DOHH2 (cell line): ENCODE measurements at regions not wholly inside any gene's neighbourhood (a gene's known extent, or its start where the extent isn't known, plus 50 kb on each side); places are given as distances from the start of the nearest gene placed in this dataset.

ENCODE experiments used
- H3F3A ChIP-seq: fragments of 200-600 bp; sonication (generic), shearing (Covaris generic); 2 replicates; pipeline ENCODE4 v1.6.0; 2016; ENCODE audit warnings: antibody characterized with exemption, mild to moderate bottlenecking; ENCODE audit not compliant: control insufficient read depth, insufficient read depth
- H3K27ac ChIP-seq: fragments of 200-600 bp; sonication (generic); 2 replicates; pipeline ENCODE4 v1.5.1; 2014; ENCODE audit warnings: low read depth, mild to moderate bottlenecking, low read length, moderate library complexity
- H3K27me3 ChIP-seq: fragments of 200-600 bp; sonication (generic); 2 replicates; pipeline ENCODE4 v1.6.1; 2014; ENCODE audit warnings: mild to moderate bottlenecking, low read length, mixed read lengths; ENCODE audit not compliant: control insufficient read depth
- H3K36me3 ChIP-seq: fragments of 200-600 bp; sonication (generic); 2 replicates; pipeline ENCODE4 v1.6.1; 2014; ENCODE audit warnings: mild to moderate bottlenecking, low read length, moderate library complexity, mixed read lengths; ENCODE audit not compliant: control insufficient read depth
- H3K4me1 ChIP-seq: fragments of 200-600 bp; sonication (generic); 2 replicates; pipeline ENCODE4 v1.6.1; 2014; ENCODE audit warnings: mild to moderate bottlenecking, low read length, mixed read lengths; ENCODE audit not compliant: control insufficient read depth
- H3K4me2 ChIP-seq: fragments of 200-600 bp; sonication (generic); 2 replicates; pipeline ENCODE4 v1.6.0; 2014; ENCODE audit warnings: mild to moderate bottlenecking, low read length, moderate library complexity
- H3K4me3 ChIP-seq: fragments of 200-600 bp; sonication (generic); 2 replicates; pipeline ENCODE4 v1.5.1; 2014; ENCODE audit warnings: mild to moderate bottlenecking, low read length, mixed read lengths
- H3K79me2 ChIP-seq: fragments of 200-600 bp; sonication (generic); 2 replicates; pipeline ENCODE4 v1.6.1; 2014; ENCODE audit warnings: mild to moderate bottlenecking, low read length, mixed read lengths; ENCODE audit not compliant: control insufficient read depth
- H3K9me2 ChIP-seq: fragments of 200-600 bp; sonication (generic); replicated peaks from 2 replicates; pipeline ENCODE4 v1.6.1; 2014; ENCODE audit warnings: mild to moderate bottlenecking, low read length, mixed read lengths; ENCODE audit not compliant: control insufficient read depth
- H3K9me3 ChIP-seq: fragments of 200-600 bp; sonication (generic); 2 replicates; pipeline ENCODE4 v1.6.1; 2014; ENCODE audit warnings: antibody characterized with exemption, low read length, mixed read lengths; ENCODE audit not compliant: control insufficient read depth, insufficient read depth
- H4K20me1 ChIP-seq: fragments of 200-600 bp; sonication (generic); 2 replicates; pipeline ENCODE4 v1.6.0; 2014; ENCODE audit warnings: low read depth, mild to moderate bottlenecking, antibody characterized with exemption, low read length, moderate library complexity; ENCODE audit not compliant: control insufficient read depth, insufficient read depth
- CTCF ChIP-seq: fragments of 200-600 bp; sonication (generic); IDR thresholded peaks from one replicate; pipeline ENCODE4 v1.5.1; 2014; ENCODE audit warnings: antibody characterized with exemption, mild to moderate bottlenecking, low read depth, low read length; ENCODE audit not compliant: poor library complexity, severe bottlenecking
- EZH2phosphoT487 ChIP-seq: fragments of 200-600 bp; sonication (generic); IDR thresholded peaks from 2 replicates; pipeline ENCODE4 v1.6.1; 2017; ENCODE audit warnings: borderline replicate concordance, mild to moderate bottlenecking, antibody characterized with exemption, low read length, moderate library complexity, mixed read lengths

- H3F3A ChIP-seq, result 0 out of 2 replicates have a peak, but pooled peaks cover 6% of the 10 kb centered on the region
- no peaks in the 10 kb centered on the region for H3K79me2 ChIP-seq
- H3K27ac ChIP-seq, result no peak overlapping the region
- H3K9me2 ChIP-seq, result no peaks in the 10 kb centered on the region
- H3K27me3 ChIP-seq, result peaks cover 23% of the 10 kb centered on the region
- TF ChIP-seq CTCF (no peak), EZH2phosphoT487 (no peak)
- H4K20me1 ChIP-seq, result no peaks in the 10 kb centered on the region
- peaks cover 10% of the 10 kb centered on the region for H3K4me1 ChIP-seq
- no peaks in the 10 kb centered on the region for H3K36me3 ChIP-seq
- H3K9me3 ChIP-seq, result no peaks in the 10 kb centered on the region
- peak overlapping the region; percentile 65 for H3K4me3 ChIP-seq
- H3K4me2 ChIP-seq, result peak overlapping the region; percentile 64
Measured at GRCh38 chr6:27091661-27092315, 155.7 kb upstream of the PRSS16 start.

- Histone ChIP-seq H3K4me1 (peaks cover 10% of the 10 kb centered on the region), H3K4me3 (peak overlapping the region; percentile 65), H3K9me2 (no peaks in the 10 kb centered on the region), H3K79me2 (no peaks in the 10 kb centered on the region), H4K20me1 (no peaks in the 10 kb centered on the region), H3K36me3 (no peaks in the 10 kb centered on the region), H3K9me3 (no peaks in the 10 kb centered on the region), H3F3A (0 out of 2 replicates have a peak, but pooled peaks cover 6% of the 10 kb centered on the region), H3K4me2 (peak overlapping the region; percentile 64), H3K27ac (no peak overlapping the region), H3K27me3 (peaks cover 23% of the 10 kb centered on the region)
- TF ChIP-seq EZH2phosphoT487, result no peak
Measured at GRCh38 chr6:27092316-27092692, 155.2 kb upstream of the PRSS16 start.

- H3K79me2 ChIP-seq, result no peaks in the 10 kb centered on the region
- H3K9me2 ChIP-seq, result no peaks in the 10 kb centered on the region
- no peaks in the 10 kb centered on the region for H3K36me3 ChIP-seq
- peaks cover 20% of the 10 kb centered on the region for H3K27me3 ChIP-seq
- no peak overlapping the region for H3K4me3 ChIP-seq
- H3K4me1 ChIP-seq, result peaks cover 10% of the 10 kb centered on the region
- no peak overlapping the region for H3K4me2 ChIP-seq
- no peaks in the 10 kb centered on the region for H4K20me1 ChIP-seq
- H3F3A ChIP-seq, result 0 out of 2 replicates have a peak, but pooled peaks cover 6% of the 10 kb centered on the region
- H3K9me3 ChIP-seq, result no peaks in the 10 kb centered on the region
- no peak overlapping the region for H3K27ac ChIP-seq
- TF ChIP-seq EZH2phosphoT487 (no peak), CTCF (no peak)
Measured at GRCh38 chr6:27095914-27096313, 151.6 kb upstream of the PRSS16 start.

GRCh38 chr6:27096834-27097511 lies 150.5 kb upstream of the PRSS16 start:
- H3K4me3 ChIP-seq, result no peak overlapping the region
- H3K27ac ChIP-seq, result no peak overlapping the region
- no peaks in the 10 kb centered on the region for H4K20me1 ChIP-seq
- H3K4me2 ChIP-seq, result no peak overlapping the region
- peaks cover 5% of the 10 kb centered on the region for H3K4me1 ChIP-seq
- TF ChIP-seq EZH2phosphoT487, result no peak
- no peak for TF ChIP-seq CTCF
- H3F3A ChIP-seq, result no peaks in the 10 kb centered on the region
- H3K79me2 ChIP-seq, result no peaks in the 10 kb centered on the region
- no peaks in the 10 kb centered on the region for H3K9me3 ChIP-seq
- H3K9me2 ChIP-seq, result no peaks in the 10 kb centered on the region
- H3K36me3 ChIP-seq, result no peaks in the 10 kb centered on the region
- H3K27me3 ChIP-seq, result peaks cover 10% of the 10 kb centered on the region
